GM12864 (cell line): ENCODE measurements at regions not wholly inside any gene's neighbourhood (a gene's known extent, or its start where the extent isn't known, plus 50 kb on each side); places are given as distances from the start of the nearest gene placed in this dataset.
"Not testable (repeated sequence)": the region's sequence is repeated elsewhere in the genome, so short reads cannot be mapped to it uniquely, and the experiment has no call there.

ENCODE experiments used
- DNase-seq: peaks from one replicate; pipeline ENCODE4 v3.0.0-alpha.2; 2011; ENCODE audit warnings: low read depth
- H3K4me3 ChIP-seq: 2 replicates; pipeline ENCODE4 v1.5.1; 2011; ENCODE audit warnings: mild to moderate bottlenecking, low read depth, low read length, control low read depth
- TF ChIP-seq, protein P1 (sequence below): IDR thresholded peaks from 2 replicates; pipeline ENCODE4 v1.5.1; 2011; ENCODE audit warnings: low read depth, mild to moderate bottlenecking, moderate library complexity, low read length, control low read depth, inconsistent platforms; ENCODE audit errors: missing control alignments

DNA sequence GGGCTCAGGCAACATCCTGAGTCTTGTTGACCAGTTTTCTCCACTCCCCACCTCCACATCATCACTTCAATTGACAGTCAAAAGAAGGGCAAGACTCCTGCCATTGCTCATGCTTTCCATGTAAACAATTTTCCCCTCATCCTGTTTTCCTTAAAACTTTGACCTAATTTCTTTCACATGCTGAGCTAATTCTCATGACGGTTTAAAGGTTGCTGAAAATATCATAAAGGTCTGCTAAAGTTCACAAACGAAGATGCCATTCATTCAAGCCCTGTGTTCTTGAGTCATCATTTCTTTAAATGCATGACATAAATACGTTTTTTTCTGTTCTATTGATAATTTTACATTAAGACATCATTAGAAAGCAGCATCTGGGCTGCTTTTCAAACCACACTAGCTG lies 353.9 kb downstream of the NKX6-1 start:
- H3K4me3 ChIP-seq = no peak overlapping the region
- no peak for DNase-seq
- TF ChIP-seq, protein P1, sequence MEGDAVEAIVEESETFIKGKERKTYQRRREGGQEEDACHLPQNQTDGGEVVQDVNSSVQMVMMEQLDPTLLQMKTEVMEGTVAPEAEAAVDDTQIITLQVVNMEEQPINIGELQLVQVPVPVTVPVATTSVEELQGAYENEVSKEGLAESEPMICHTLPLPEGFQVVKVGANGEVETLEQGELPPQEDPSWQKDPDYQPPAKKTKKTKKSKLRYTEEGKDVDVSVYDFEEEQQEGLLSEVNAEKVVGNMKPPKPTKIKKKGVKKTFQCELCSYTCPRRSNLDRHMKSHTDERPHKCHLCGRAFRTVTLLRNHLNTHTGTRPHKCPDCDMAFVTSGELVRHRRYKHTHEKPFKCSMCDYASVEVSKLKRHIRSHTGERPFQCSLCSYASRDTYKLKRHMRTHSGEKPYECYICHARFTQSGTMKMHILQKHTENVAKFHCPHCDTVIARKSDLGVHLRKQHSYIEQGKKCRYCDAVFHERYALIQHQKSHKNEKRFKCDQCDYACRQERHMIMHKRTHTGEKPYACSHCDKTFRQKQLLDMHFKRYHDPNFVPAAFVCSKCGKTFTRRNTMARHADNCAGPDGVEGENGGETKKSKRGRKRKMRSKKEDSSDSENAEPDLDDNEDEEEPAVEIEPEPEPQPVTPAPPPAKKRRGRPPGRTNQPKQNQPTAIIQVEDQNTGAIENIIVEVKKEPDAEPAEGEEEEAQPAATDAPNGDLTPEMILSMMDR = no peak

DNA sequence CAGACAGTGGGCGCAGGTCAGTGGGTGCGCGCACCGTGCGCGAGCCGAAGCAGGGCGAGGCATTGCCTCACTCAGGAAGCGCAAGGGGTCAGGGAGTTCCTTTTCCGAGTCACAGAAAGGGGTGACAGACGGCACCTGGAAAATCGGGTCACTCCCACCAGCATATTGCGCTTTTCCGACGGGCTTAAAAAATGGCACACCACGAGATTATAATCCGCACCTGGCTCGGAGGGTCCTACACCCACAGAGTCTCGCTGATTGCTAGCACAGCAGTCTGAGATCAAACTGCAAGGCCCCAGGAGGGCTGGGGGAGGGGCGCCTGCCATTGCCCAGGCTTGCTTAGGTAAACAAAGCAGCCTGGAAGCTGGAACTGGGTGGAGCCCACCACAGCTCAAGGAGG lies 372.2 kb downstream of the NKX6-1 start:
- DNase-seq, H3K4me3 ChIP-seq: not testable (repeated sequence)

DNA sequence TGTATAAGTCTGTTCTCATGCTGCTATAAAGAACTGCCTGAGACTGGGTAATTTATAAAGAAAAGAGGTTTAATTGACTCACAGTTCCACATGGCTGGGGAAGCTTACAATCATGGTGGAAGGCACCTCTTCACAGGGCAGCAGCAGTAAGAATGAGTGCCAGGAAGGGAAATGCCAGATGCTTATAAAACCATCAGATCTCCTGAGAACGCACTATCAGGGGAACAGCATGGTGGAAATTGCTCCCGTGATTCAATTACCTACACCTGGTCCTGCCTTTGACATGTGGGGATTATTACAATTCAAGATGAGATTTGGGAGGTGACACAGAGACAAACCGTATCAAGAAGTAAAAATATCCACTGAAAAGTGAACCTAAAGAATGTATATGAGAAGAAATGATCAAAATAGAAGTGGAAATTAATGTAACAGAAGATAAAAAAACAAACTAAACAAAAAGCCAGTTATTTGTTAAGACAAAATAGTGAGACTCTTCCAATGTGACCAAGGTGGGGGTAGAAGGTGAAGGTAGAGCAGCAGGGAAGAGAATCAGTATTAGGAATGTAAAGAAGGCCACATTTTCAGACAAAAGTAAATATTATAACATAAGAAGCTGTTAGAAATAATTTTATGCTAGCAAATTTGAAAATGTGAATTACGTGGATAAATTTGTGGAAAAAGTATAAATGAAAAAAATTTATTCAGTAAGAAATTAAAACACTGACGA lies 372.9 kb downstream of the NKX6-1 start:
- TF ChIP-seq, protein P1 = no peak
- H3K4me3 ChIP-seq = no peak overlapping the region
- no peak for DNase-seq

DNA sequence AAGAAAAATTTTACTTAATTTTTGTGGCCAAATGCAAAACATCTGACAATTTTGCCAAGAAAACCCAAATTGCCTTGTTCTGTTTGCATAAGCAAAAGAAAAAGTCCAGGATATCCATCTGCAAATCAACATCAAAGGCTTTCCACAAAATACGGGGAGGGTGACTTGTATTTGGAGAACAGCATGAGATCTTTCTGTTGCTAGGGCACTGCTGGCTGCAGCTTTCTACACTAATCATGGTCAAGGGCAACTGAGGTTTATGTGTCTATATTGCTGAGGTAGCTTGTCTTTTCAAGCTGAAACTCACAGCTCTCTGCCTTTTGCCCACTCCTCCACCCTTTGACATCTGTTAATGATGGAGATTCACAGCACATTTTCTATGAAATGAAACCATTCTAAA lies 389.1 kb downstream of the NKX6-1 start:
- TF ChIP-seq, protein P1 = no peak
- H3K4me3 ChIP-seq = no peak overlapping the region
- no peak for DNase-seq

DNA sequence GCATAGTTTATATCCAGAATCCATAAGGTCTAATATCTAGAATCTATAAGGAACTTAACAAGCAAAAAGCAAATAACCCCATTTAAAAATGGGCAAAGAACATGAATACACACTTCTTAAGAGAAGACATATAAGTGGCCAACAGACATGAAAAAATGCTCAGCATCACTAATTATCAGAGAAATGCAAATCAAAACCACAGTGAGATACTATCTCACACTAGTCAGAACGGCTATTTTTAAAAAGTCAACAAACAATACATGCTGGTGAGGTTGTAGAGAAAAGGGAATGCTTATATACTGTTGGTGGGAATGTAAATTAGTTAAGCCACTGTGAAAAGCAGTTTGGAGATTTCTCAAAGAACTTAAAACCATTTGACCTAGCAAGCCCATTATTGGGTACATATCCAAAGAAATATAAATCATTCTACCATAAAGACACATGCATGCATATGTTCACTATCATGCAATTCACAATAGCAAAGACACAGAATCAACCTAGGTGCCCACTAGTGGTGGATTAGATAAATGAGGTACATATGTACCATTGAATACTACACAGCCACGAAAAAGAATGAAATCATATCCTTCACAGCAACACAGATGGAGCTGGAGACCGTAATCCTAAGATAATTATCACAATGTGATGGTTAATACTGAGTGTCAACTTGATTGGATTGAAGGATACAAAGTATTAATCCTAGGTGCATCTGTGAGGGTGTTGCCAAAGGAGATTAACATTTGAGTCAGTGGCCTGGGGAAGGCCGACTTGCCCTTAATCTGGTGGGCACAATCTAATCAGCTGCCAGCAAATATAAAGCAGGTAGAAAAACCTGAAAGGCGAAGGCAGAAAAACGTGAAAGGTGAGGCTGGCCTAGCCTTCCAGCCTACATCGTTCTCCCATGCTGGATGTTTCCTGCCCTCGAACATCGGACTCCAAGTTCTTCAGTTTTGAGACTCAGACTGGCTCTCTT lies 397.2 kb downstream of the NKX6-1 start:
- not testable (repeated sequence) for DNase-seq, H3K4me3 ChIP-seq

DNA sequence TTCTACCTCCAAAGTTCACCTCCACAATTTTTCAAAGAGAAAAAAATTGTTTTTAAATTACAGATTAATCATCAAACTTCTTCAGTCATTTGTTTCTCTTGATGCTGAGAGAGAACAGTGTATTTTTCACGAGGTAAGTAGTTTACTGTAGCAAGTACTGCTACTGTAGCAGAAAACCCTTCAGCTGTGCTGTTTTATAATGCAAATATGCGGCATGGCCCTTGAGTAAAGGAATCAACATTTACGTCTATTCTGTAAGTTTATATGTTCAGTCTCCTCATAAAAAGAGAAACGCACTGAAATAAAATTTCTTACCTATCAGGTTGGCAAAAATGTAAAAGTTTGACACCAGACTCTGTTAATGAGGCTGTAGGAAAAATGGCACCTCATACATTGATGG lies 399.0 kb downstream of the NKX6-1 start:
- DNase-seq = no peak
- TF ChIP-seq, protein P1 = no peak
- H3K4me3 ChIP-seq = no peak overlapping the region

DNA sequence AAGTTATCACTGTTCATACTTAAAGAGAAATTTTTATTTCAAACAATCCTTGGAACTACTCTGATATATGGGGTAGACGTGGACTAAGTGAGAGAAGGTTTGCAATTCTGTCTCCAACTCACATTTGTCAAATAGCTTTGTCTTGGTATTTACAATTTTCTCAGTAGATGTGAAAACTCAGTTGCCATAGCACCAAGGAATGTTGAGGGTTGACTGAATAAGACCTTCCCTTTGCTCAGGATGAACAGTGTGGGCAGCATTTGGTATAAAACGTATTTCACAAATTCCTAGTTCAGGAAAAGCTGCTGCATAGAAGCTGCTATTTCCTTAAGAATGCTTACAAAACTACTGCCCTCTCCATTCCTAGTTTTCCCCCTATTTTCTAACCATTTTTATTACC lies 399.5 kb downstream of the NKX6-1 start:
- no peak for DNase-seq
- TF ChIP-seq, protein P1 = no peak
- H3K4me3 ChIP-seq = no peak overlapping the region

DNA sequence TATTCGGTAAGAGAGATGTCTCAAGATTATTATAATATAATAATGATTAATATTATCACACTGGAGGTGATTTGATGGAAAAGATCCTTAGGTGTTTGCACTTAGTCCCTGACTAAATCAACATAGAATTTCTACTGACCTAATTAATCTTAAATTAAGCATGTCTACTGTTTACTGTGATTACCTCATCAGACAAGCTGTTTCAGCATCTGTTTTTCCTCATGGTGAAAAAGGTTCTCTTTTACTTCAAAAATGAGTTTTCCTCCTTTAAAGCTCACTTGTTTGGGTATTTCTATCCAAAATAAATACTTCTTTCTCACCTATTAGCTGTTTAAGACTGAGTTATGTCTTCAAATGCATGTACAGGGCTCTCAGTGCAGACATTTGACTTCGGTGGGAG lies 407.8 kb downstream of the NKX6-1 start:
- H3K4me3 ChIP-seq = no peak overlapping the region
- DNase-seq = no peak
- TF ChIP-seq, protein P1 = no peak
